Mesothelial cell of epicardium (in vitro differentiated cells): ENCODE measurements at regions not wholly inside any gene's neighbourhood (a gene's known extent, or its start where the extent isn't known, plus 50 kb on each side); places are given as distances from the start of the nearest gene placed in this dataset.
A peak's percentile ranks its signal among the peaks of the same experiment; 100 is the strongest.

Source experiments
- DNase-seq, 2 experiments: peaks; one replicate each; pipeline ENCODE4 v3.0.0; 2021; ENCODE audit warnings: low spot score in 2 of 2; ENCODE audit not compliant: unreplicated experiment in 2 of 2
- H3K27ac Mint-ChIP-seq: 2 replicates; pipeline ENCODE4 v1.8.0; 2021; ENCODE audit warnings: mixed read lengths
- H3K27me3 Mint-ChIP-seq: 2 replicates; pipeline ENCODE4 v1.8.0; 2021; ENCODE audit warnings: low read depth, mixed read lengths
- H3K36me3 Mint-ChIP-seq: 2 replicates; pipeline ENCODE4 v1.8.0; 2021; ENCODE audit warnings: mixed read lengths
- H3K4me1 Mint-ChIP-seq: 2 replicates; pipeline ENCODE4 v1.8.0; 2021; ENCODE audit warnings: mixed read lengths
- H3K4me3 Mint-ChIP-seq: 2 replicates; pipeline ENCODE4 v1.8.0; 2021; ENCODE audit warnings: mild to moderate bottlenecking, moderate library complexity, mixed read lengths
- H3K9me3 Mint-ChIP-seq: 2 replicates; pipeline ENCODE4 v1.8.0; 2021; ENCODE audit warnings: mixed read lengths
- CTCF ChIP-seq: fragments of 200-600 bp; sonication (generic); IDR thresholded peaks from one replicate; pipeline ENCODE4 v1.5.0; 2021; ENCODE audit warnings: antibody characterized with exemption; ENCODE audit not compliant: unreplicated experiment

- Mint-ChIP-seq H3K4me1 (peaks cover 29% of the 10 kb centered on the region), H3K4me3 (no peak overlapping the region), H3K36me3 (peaks cover 3% of the 10 kb centered on the region), H3K27me3 (no peaks in the 10 kb centered on the region), H3K27ac (peak overlapping the region; percentile 49), H3K9me3 (peaks cover 4% of the 10 kb centered on the region)
- no peak for TF ChIP-seq CTCF
- no peak for DNase-seq
Observed at GRCh38 chr9:20200991-20201431, 412.2 kb upstream of the SLC24A2 start.

- Mint-ChIP-seq H3K27ac (no peak overlapping the region), H3K4me1 (peaks cover 29% of the 10 kb centered on the region), H3K36me3 (peaks cover 3% of the 10 kb centered on the region), H3K27me3 (no peaks in the 10 kb centered on the region), H3K4me3 (no peak overlapping the region), H3K9me3 (peaks cover 6% of the 10 kb centered on the region)
- no peak for DNase-seq
- TF ChIP-seq CTCF = no peak
Observed at GRCh38 chr9:20200581-20200980, 411.7 kb upstream of the SLC24A2 start.

GRCh38 chr9:20199111-20199510 lies 410.3 kb upstream of the SLC24A2 start:
- Mint-ChIP-seq H3K4me3 (no peak overlapping the region), H3K27me3 (no peaks in the 10 kb centered on the region), H3K36me3 (peaks cover 5% of the 10 kb centered on the region), H3K4me1 (peaks cover 29% of the 10 kb centered on the region), H3K27ac (peak overlapping the region; percentile 55), H3K9me3 (peaks cover 14% of the 10 kb centered on the region)
- no peak for DNase-seq
- TF ChIP-seq CTCF = no peak

GRCh38 chr9:20197976-20198685 lies 409.3 kb upstream of the SLC24A2 start:
- no peak for TF ChIP-seq CTCF
- Mint-ChIP-seq H3K4me3 (peak overlapping the region; percentile 16), H3K27ac (peak overlapping the region; percentile 62), H3K4me1 (peaks cover 29% of the 10 kb centered on the region), H3K36me3 (peaks cover 5% of the 10 kb centered on the region), H3K9me3 (peaks cover 14% of the 10 kb centered on the region), H3K27me3 (no peaks in the 10 kb centered on the region)
- DNase-seq = no peak

- Mint-ChIP-seq H3K27me3 (peaks cover 1% of the 10 kb centered on the region), H3K4me1 (no peaks in the 10 kb centered on the region), H3K36me3 (peaks cover 2% of the 10 kb centered on the region), H3K4me3 (no peak overlapping the region), H3K27ac (no peak overlapping the region), H3K9me3 (peaks cover 10% of the 10 kb centered on the region)
- TF ChIP-seq CTCF = no peak
- no peak for DNase-seq
Observed at GRCh38 chr9:20191228-20191840, 402.5 kb upstream of the SLC24A2 start.
